DND-41 (cell line): ENCODE measurements at regions not wholly inside any gene's neighbourhood (a gene's known extent, or its start where the extent isn't known, plus 50 kb on each side); places are given as distances from the start of the nearest gene placed in this dataset.
"Not testable (repeated sequence)": the region's sequence is repeated elsewhere in the genome, so short reads cannot be mapped to it uniquely, and the experiment has no call there.

Experiments used
- ATAC-seq: fragments of 200-7000 bp; cut with Tn5 transposase; 3 replicates; pipeline ENCODE4 v1.9.1; 2021; ENCODE audit warnings: low read depth; ENCODE audit not compliant: insufficient read depth
- DNase-seq: peaks from one replicate; pipeline ENCODE4 v3.0.0-alpha.2; 2020
- H2AFZ ChIP-seq: 2 replicates; pipeline ENCODE4 v1.6.0; 2012; ENCODE audit warnings: low read depth, low read length
- H3K27ac ChIP-seq: 2 replicates; pipeline ENCODE4 v1.5.1; 2012; ENCODE audit warnings: low read length, inconsistent platforms
- H3K27me3 ChIP-seq: fragments of 200-600 bp; sonication (generic); 2 replicates; pipeline ENCODE4 v1.6.0; 2012; ENCODE audit warnings: low read length, mild to moderate bottlenecking, inconsistent platforms; ENCODE audit not compliant: insufficient read depth, poor library complexity
- H3K36me3 ChIP-seq: 2 replicates; pipeline ENCODE4 v1.5.1; 2012; ENCODE audit warnings: low read length, inconsistent platforms; ENCODE audit not compliant: insufficient read depth
- H3K4me1 ChIP-seq: 2 replicates; pipeline ENCODE4 v1.5.1; 2012; ENCODE audit warnings: mild to moderate bottlenecking, low read length; ENCODE audit not compliant: insufficient read depth
- H3K4me2 ChIP-seq: 2 replicates; pipeline ENCODE4 v1.6.0; 2012; ENCODE audit warnings: mild to moderate bottlenecking, moderate library complexity, low read length, inconsistent platforms; ENCODE audit not compliant: insufficient read depth
- H3K4me3 ChIP-seq, 2 experiments: fragments of 200-600 bp in 1 of 2; shearing (Covaris generic) in 1 of 2; 2 replicates each; pipeline ENCODE4 v1.5.1; 2012 to 2016; ENCODE audit warnings: inconsistent platforms in 2 of 2, low read length in 2 of 2, mild to moderate bottlenecking in 2 of 2, low read depth in 1 of 2, moderate library complexity in 1 of 2
- H3K79me2 ChIP-seq: 2 replicates; pipeline ENCODE4 v1.6.0; 2012; ENCODE audit warnings: low read length, inconsistent platforms; ENCODE audit not compliant: insufficient read depth
- H3K9ac ChIP-seq: 2 replicates; pipeline ENCODE4 v1.6.0; 2012; ENCODE audit warnings: low read depth, mild to moderate bottlenecking, inconsistent platforms, low read length, moderate library complexity
- H3K9me3 ChIP-seq: 2 replicates; pipeline ENCODE4 v1.5.1; 2012; ENCODE audit warnings: low read length, moderate library complexity, mild to moderate bottlenecking, inconsistent platforms; ENCODE audit not compliant: insufficient read depth, severe bottlenecking
- H4K20me1 ChIP-seq: 2 replicates; pipeline ENCODE4 v1.6.0; 2012; ENCODE audit warnings: low read length; ENCODE audit not compliant: insufficient read depth
- CTCF ChIP-seq: IDR thresholded peaks from 2 replicates; pipeline ENCODE4 v1.5.1; 2012; ENCODE audit warnings: borderline replicate concordance, low read length, moderate library complexity, mild to moderate bottlenecking; ENCODE audit not compliant: poor library complexity, severe bottlenecking; ENCODE audit errors: extremely low read depth

- H3K4me2 ChIP-seq, H3K27me3 ChIP-seq, H3K27ac ChIP-seq, H3K79me2 ChIP-seq, H4K20me1 ChIP-seq, H3K36me3 ChIP-seq, DNase-seq, H3K4me1 ChIP-seq, H3K9ac ChIP-seq, H3K4me3 ChIP-seq, H2AFZ ChIP-seq, ATAC-seq: not testable (repeated sequence)
- peaks cover 32% of the 10 kb centered on the region for H3K9me3 ChIP-seq
Observed at GRCh38 chr1:224012162-224012561, 101.7 kb upstream of the FBXO28 start.

- H3K9me3 ChIP-seq, result peaks cover 32% of the 10 kb centered on the region
- H3K27ac ChIP-seq, H3K79me2 ChIP-seq, H3K4me1 ChIP-seq, DNase-seq, H2AFZ ChIP-seq, H3K4me3 ChIP-seq, H3K4me2 ChIP-seq, H3K36me3 ChIP-seq, ATAC-seq, H4K20me1 ChIP-seq, H3K27me3 ChIP-seq, H3K9ac ChIP-seq: not testable (repeated sequence)
Observed at GRCh38 chr1:224011751-224012150, 102.2 kb upstream of the FBXO28 start.

- ATAC-seq, DNase-seq, H3K4me3 ChIP-seq, H4K20me1 ChIP-seq, H3K79me2 ChIP-seq, H3K36me3 ChIP-seq, H3K9ac ChIP-seq, H3K27ac ChIP-seq, H3K4me2 ChIP-seq, H2AFZ ChIP-seq, H3K27me3 ChIP-seq, H3K4me1 ChIP-seq: not testable (repeated sequence)
- peaks cover 32% of the 10 kb centered on the region for H3K9me3 ChIP-seq
Observed at GRCh38 chr1:224011153-224011552, 102.8 kb upstream of the FBXO28 start.

- H2AFZ ChIP-seq, H3K36me3 ChIP-seq, H3K9me3 ChIP-seq, H4K20me1 ChIP-seq, H3K27ac ChIP-seq, H3K4me3 ChIP-seq, H3K4me2 ChIP-seq, DNase-seq, H3K9ac ChIP-seq, H3K79me2 ChIP-seq, H3K27me3 ChIP-seq, H3K4me1 ChIP-seq, ATAC-seq: not testable (repeated sequence)
Observed at GRCh38 chr1:224005973-224006372, 107.9 kb upstream of the FBXO28 start.

- not testable (repeated sequence) for H3K9ac ChIP-seq, H4K20me1 ChIP-seq, H3K27ac ChIP-seq, ATAC-seq, H3K9me3 ChIP-seq, H3K79me2 ChIP-seq, H2AFZ ChIP-seq, H3K27me3 ChIP-seq, H3K4me1 ChIP-seq, H3K36me3 ChIP-seq, H3K4me3 ChIP-seq, H3K4me2 ChIP-seq
- peak; percentile 53 for TF ChIP-seq CTCF
- DNase-seq, result peak; percentile 42
Observed at GRCh38 chr1:224004552-224005315, 109.2 kb upstream of the FBXO28 start.

- DNase-seq, H2AFZ ChIP-seq, H4K20me1 ChIP-seq, H3K4me1 ChIP-seq, H3K36me3 ChIP-seq, H3K9ac ChIP-seq, H3K4me3 ChIP-seq, ATAC-seq, H3K79me2 ChIP-seq, H3K27ac ChIP-seq, H3K9me3 ChIP-seq, H3K27me3 ChIP-seq, H3K4me2 ChIP-seq: not testable (repeated sequence)
Observed at GRCh38 chr1:224003896-224004295, 110.0 kb upstream of the FBXO28 start.

- H3K36me3 ChIP-seq, H3K9ac ChIP-seq, H4K20me1 ChIP-seq, H3K27ac ChIP-seq, ATAC-seq, H3K27me3 ChIP-seq, H3K4me1 ChIP-seq, H3K4me2 ChIP-seq, H3K79me2 ChIP-seq, DNase-seq, H3K9me3 ChIP-seq, H3K4me3 ChIP-seq, H2AFZ ChIP-seq: not testable (repeated sequence)
Observed at GRCh38 chr1:224001757-224002156, 112.2 kb upstream of the FBXO28 start.
